ENCODE measurements at regions not wholly inside any gene's neighbourhood (a gene's known extent, or its start where the extent isn't known, plus 50 kb on each side); places are given as distances from the start of the nearest gene placed in this dataset.

GRCh38 chr21:19275065-19275464 is 871.5 kb upstream of the TMPRSS15 start:
- TF ChIP-seq ZFX (IDR thresholded peaks at IDR 0.05) (no peak), CTCF (conservative IDR thresholded peaks at IDR 0.05) (no peak)
- no peak overlapping the region for H3K27ac ChIP-seq

GRCh38 chr21:19276665-19277064 is 873.1 kb upstream of the TMPRSS15 start:
- no peak overlapping the region for H3K27ac ChIP-seq
- no peak for TF ChIP-seq ZFX (IDR thresholded peaks at IDR 0.05)
- no peak for TF ChIP-seq CTCF (conservative IDR thresholded peaks at IDR 0.05)

GRCh38 chr21:19286876-19287275 is 883.3 kb upstream of the TMPRSS15 start:
- H3K27ac ChIP-seq = no peak overlapping the region
- TF ChIP-seq ZFX (IDR thresholded peaks at IDR 0.05) (no peak), CTCF (conservative IDR thresholded peaks at IDR 0.05) (no peak)

GRCh38 chr21:19290328-19290727 is 886.7 kb upstream of the TMPRSS15 start:
- no peak for TF ChIP-seq ZFX (IDR thresholded peaks at IDR 0.05)
- no peak for TF ChIP-seq CTCF (conservative IDR thresholded peaks at IDR 0.05)
- no peak overlapping the region for H3K27ac ChIP-seq

- TF ChIP-seq CTCF (conservative IDR thresholded peaks at IDR 0.05) = no peak
- TF ChIP-seq ZFX (IDR thresholded peaks at IDR 0.05) = no peak
- no peak overlapping the region for H3K27ac ChIP-seq
Measured at GRCh38 chr21:19320291-19320690, 916.7 kb upstream of the TMPRSS15 start.

GRCh38 chr21:19321688-19322087 is 918.1 kb upstream of the TMPRSS15 start:
- H3K27ac ChIP-seq = no peak overlapping the region
- TF ChIP-seq CTCF (conservative IDR thresholded peaks at IDR 0.05) = no peak
- TF ChIP-seq ZFX (IDR thresholded peaks at IDR 0.05) = no peak

- no peak overlapping the region for H3K27ac ChIP-seq
- TF ChIP-seq CTCF (conservative IDR thresholded peaks at IDR 0.05) (peak; percentile 56), ZFX (IDR thresholded peaks at IDR 0.05) (no peak)
Measured at GRCh38 chr21:19322360-19322759, 918.8 kb upstream of the TMPRSS15 start.
